ENCODE measurements at regions not wholly inside any gene's neighbourhood (a gene's known extent, or its start where the extent isn't known, plus 50 kb on each side); places are given as distances from the start of the nearest gene placed in this dataset.
A peak's percentile ranks its signal among the peaks of the same experiment; 100 is the strongest.

GRCh38 chr18:74023220-74023619, 124.4 kb downstream of the FBXO15 start:
- Mint-ChIP-seq H3K4me3 (no peak overlapping the region), H3K36me3 (no peaks in the 10 kb centered on the region), H3K27ac (no peak overlapping the region), H3K27me3 (peaks cover 12% of the 10 kb centered on the region in 2 donors), H3K4me1 (no peaks in the 10 kb centered on the region), H3K9me3 (no peaks in the 10 kb centered on the region)
- intact Hi-C loops (cut with micrococcal nuclease) = no loop called here
- ChIA-PET CTCF (ENCODE audit: partially characterized antibody) (no interaction called here), POLR2A (ENCODE audit: partially characterized antibody) (no interaction called here)
- Histone ChIP-seq H3K4me1 (ENCODE audit: insufficient read depth, low read length) (no peaks in the 10 kb centered on the region), H3K9me3 (ENCODE audit: control insufficient read depth in 1 of 2, low read length in 2 of 2) (no peaks in the 10 kb centered on the region), H3K36me3 (ENCODE audit: insufficient read depth, low read length) (no peaks in the 10 kb centered on the region), H3K27ac (ENCODE audit: low read depth, low read length) (no peak overlapping the region), H3K4me3 (ENCODE audit: low read length in 2 of 2) (no peak overlapping the region), H3K27me3 (ENCODE audit: insufficient read depth, low read length) (no peaks in the 10 kb centered on the region)
- DNase-seq = no peak

DNA sequence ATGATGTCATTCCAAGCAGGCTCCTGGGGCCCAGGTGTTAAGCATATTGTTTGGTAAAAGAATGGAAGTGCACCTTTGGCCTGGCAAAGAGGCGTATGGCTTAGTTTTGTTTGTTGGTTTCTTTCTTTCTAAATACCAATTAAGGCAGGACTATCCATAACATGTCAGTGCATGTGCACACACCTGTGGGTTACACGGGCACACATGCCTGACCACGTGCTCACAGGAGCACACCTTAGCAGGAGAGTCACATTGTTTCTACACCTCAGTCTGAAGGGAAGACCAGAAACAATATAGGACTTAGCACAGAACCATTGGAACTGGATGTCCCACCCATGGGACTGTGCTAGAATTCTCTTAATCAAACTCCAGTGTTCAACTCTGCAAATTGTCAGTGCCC, 127.8 kb downstream of the FBXO15 start:
- Histone ChIP-seq H3K4me3 (ENCODE audit: low read length in 2 of 2) (no peak overlapping the region), H3K4me1 (ENCODE audit: insufficient read depth, low read length) (no peaks in the 10 kb centered on the region), H3K36me3 (ENCODE audit: insufficient read depth, low read length) (no peaks in the 10 kb centered on the region), H3K27me3 (ENCODE audit: insufficient read depth, low read length) (no peaks in the 10 kb centered on the region), H3K9me3 (ENCODE audit: control insufficient read depth in 1 of 2, low read length in 2 of 2) (no peaks in the 10 kb centered on the region), H3K27ac (ENCODE audit: low read depth, low read length) (no peak overlapping the region)
- Mint-ChIP-seq H3K27me3 (peaks cover 12 to 13% of the 10 kb centered on the region in 2 donors), H3K9me3 (no peaks in the 10 kb centered on the region), H3K4me1 (no peaks in the 10 kb centered on the region), H3K36me3 (no peaks in the 10 kb centered on the region), H3K4me3 (no peak overlapping the region), H3K27ac (no peak overlapping the region)
- no peak for DNase-seq
- intact Hi-C loops (cut with micrococcal nuclease) = no loop called here
- POLR2A ChIA-PET (ENCODE audit: partially characterized antibody) = no interaction called here
- CTCF ChIA-PET (ENCODE audit: partially characterized antibody) = no interaction called here

DNA sequence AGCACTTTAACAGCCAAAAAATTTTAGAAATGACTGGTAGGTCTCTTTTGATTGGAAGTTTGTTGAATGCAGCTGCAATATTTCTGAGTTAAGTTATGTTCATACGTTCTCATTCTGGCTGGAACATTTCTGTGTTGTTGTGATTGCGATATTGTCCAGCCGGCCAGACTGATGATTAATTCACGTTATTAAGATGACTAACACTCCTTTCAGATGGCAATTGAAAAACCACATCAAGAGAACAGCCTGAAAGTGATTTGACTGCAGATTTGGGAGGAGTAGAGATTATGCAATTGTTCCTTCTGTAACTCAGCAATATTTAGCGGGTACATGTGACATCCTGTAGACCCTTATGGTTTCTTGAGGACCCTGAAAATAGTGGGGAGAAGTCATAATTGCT, 133.7 kb downstream of the FBXO15 start:
- peaks cover 0 to 5% (median 0%) of the 10 kb centered on the region in 8 donors for H3K9me3 Mint-ChIP-seq
- H3K4me1 ChIP-seq (ENCODE audit: insufficient read depth, low read length) = no peaks in the 10 kb centered on the region
- no peaks in the 10 kb centered on the region for H3K27me3 ChIP-seq (ENCODE audit: insufficient read depth, low read length)
- no peak overlapping the region for H3K4me3 ChIP-seq (ENCODE audit: low read length in 2 of 2)
- H3K36me3 Mint-ChIP-seq = no peaks in the 10 kb centered on the region
- H3K27me3 Mint-ChIP-seq = peaks cover 3 to 7% of the 10 kb centered on the region in 2 donors
- H3K4me3 Mint-ChIP-seq = no peak overlapping the region
- no peaks in the 10 kb centered on the region for H3K4me1 Mint-ChIP-seq
- CTCF ChIA-PET (ENCODE audit: partially characterized antibody) = no interaction called here
- H3K27ac ChIP-seq (ENCODE audit: low read depth, low read length) = no peak overlapping the region
- no peaks in the 10 kb centered on the region for H3K36me3 ChIP-seq (ENCODE audit: insufficient read depth, low read length)
- POLR2A ChIA-PET (ENCODE audit: partially characterized antibody) = no interaction called here
- no peak overlapping the region for H3K27ac Mint-ChIP-seq
- H3K9me3 ChIP-seq (ENCODE audit: control insufficient read depth in 1 of 2, low read length in 2 of 2) = no peaks in the 10 kb centered on the region
- DNase-seq = no peak
- intact Hi-C loops (cut with micrococcal nuclease) = no loop called here

DNA sequence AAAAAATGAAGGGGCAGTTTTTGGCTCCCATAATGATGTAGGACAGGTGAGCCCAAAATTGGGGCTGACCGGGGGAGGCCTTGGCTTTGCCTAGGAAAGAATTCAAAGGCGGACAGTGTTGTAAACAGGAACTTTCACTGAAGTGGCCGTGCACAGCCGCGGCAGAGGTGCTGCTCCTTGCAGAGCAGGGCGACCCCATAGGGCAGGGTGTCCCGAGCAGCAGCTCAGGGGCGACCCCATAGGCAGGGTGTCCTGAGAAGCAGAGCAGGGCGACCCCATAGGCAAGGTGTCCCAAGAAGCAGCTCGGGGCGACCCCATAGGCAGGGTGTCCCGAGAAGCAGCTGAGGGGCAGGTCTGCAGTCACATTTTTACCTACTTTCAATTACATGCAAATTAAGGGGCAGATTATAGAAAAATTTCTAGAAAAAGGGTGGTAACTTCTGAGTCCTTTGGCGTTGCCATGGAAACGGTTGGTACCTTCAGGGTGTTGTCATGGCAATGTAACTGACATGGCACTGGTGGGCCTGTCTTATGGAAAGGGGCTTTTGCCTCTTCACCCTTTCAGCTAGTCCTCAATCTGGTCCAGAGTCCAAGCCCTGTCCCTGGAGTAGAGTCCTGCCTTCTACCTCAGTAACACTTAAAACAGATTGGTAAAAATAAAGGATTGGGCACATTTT, 134.5 kb downstream of the FBXO15 start:
- no peak overlapping the region for H3K4me3 ChIP-seq (ENCODE audit: low read length in 2 of 2)
- CTCF ChIA-PET (ENCODE audit: partially characterized antibody) = no interaction called here
- Mint-ChIP-seq H3K4me1 (no peaks in the 10 kb centered on the region), H3K27me3 (peaks cover 4 to 7% of the 10 kb centered on the region in 2 donors), H3K9me3 (peaks cover 0 to 6% (median 0%) of the 10 kb centered on the region in 8 donors), H3K27ac (no peak overlapping the region), H3K4me3 (no peak overlapping the region), H3K36me3 (no peaks in the 10 kb centered on the region)
- peak in 1 of 5 donors; percentile 0 for DNase-seq
- no peaks in the 10 kb centered on the region for H3K9me3 ChIP-seq (ENCODE audit: control insufficient read depth in 1 of 2, low read length in 2 of 2)
- intact Hi-C loops (cut with micrococcal nuclease) = no loop called here
- H3K36me3 ChIP-seq (ENCODE audit: insufficient read depth, low read length) = no peaks in the 10 kb centered on the region
- no peaks in the 10 kb centered on the region for H3K4me1 ChIP-seq (ENCODE audit: insufficient read depth, low read length)
- no peak overlapping the region for H3K27ac ChIP-seq (ENCODE audit: low read depth, low read length)
- POLR2A ChIA-PET (ENCODE audit: partially characterized antibody) = no interaction called here
- no peaks in the 10 kb centered on the region for H3K27me3 ChIP-seq (ENCODE audit: insufficient read depth, low read length)

DNA sequence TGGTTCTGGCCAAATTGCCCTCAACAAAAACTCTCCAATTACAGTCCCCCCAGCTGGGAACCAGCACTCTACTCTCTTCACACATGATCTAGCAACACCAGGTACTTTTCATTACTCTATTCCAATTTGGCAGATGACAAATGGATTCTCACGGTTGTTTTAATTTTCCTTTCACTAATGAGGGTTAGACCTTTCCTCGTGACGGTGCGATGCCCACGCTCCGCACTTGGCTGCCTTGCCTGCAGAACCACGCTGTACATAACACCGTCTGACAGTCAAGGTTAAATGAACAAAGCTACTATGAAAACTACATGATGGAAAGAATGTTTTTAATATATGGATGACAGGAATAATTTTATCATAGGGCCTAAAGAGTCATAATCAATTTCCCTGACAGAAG, 141.5 kb downstream of the FBXO15 start:
- Mint-ChIP-seq H3K4me3 (peak overlapping the region in 1 of 8 donors; percentile 27), H3K36me3 (no peaks in the 10 kb centered on the region), H3K4me1 (no peaks in the 10 kb centered on the region), H3K27me3 (peaks cover 2 to 6% of the 10 kb centered on the region in 2 donors), H3K27ac (no peak overlapping the region), H3K9me3 (peaks cover 0 to 4% (median 0%) of the 10 kb centered on the region in 8 donors)
- Histone ChIP-seq H3K27ac (ENCODE audit: low read depth, low read length) (no peak overlapping the region), H3K36me3 (ENCODE audit: insufficient read depth, low read length) (no peaks in the 10 kb centered on the region), H3K4me1 (ENCODE audit: insufficient read depth, low read length) (no peaks in the 10 kb centered on the region), H3K4me3 (ENCODE audit: low read length in 2 of 2) (no peak overlapping the region), H3K9me3 (ENCODE audit: control insufficient read depth in 1 of 2, low read length in 2 of 2) (no peaks in the 10 kb centered on the region), H3K27me3 (ENCODE audit: insufficient read depth, low read length) (no peaks in the 10 kb centered on the region)
- DNase-seq = no peak
- ChIA-PET CTCF (ENCODE audit: partially characterized antibody) (no interaction called here), POLR2A (ENCODE audit: partially characterized antibody) (no interaction called here)
- intact Hi-C loops (cut with micrococcal nuclease) = no loop called here

DNA sequence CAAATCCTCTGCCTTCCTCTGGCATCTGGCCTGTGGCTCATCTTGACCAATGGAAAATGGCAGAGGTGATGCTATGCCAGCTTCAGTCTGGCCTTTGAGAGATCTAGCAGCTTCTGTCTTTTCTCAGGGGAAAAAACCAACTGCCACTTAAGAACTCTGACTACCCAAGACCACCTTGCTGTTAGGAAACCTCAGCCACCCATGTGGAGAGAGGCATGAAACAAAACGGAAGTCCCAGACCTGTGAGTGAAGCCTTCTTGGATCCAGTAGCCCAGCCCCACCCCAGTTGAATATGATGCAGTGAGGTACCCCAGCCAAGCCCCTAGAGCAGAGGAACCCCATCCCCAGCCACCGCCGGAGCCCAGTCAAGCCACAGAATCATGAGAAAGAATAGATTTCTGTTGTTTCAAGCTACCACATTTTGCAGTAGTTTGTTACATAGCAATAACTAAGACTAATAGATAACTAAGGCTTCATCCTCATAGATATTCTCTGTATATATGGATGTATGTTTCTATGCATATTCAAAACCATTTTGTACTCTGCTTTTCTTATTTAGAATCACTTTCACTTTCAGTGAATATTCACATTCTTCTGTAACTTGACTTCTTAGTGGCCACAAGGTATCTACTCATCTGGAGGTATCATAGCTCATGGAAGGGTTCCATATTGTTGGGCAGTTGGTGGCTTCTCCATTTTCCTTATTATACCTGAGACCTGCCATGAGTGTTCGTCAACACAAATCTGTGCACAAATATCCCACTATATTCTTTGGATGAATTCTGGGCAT, 142.1 kb downstream of the FBXO15 start:
- intact Hi-C loops (cut with micrococcal nuclease) = no loop called here
- peaks cover 0 to 1% (median 0%) of the 10 kb centered on the region in 8 donors for H3K9me3 Mint-ChIP-seq
- no peaks in the 10 kb centered on the region for H3K4me1 Mint-ChIP-seq
- H3K4me3 Mint-ChIP-seq = no peak overlapping the region
- Histone ChIP-seq H3K4me1 (ENCODE audit: insufficient read depth, low read length) (no peaks in the 10 kb centered on the region), H3K27me3 (ENCODE audit: insufficient read depth, low read length) (no peaks in the 10 kb centered on the region), H3K4me3 (ENCODE audit: low read length in 2 of 2) (no peak overlapping the region), H3K9me3 (ENCODE audit: control insufficient read depth in 1 of 2, low read length in 2 of 2) (no peaks in the 10 kb centered on the region), H3K27ac (ENCODE audit: low read depth, low read length) (no peak overlapping the region), H3K36me3 (ENCODE audit: insufficient read depth, low read length) (no peaks in the 10 kb centered on the region)
- H3K36me3 Mint-ChIP-seq = no peaks in the 10 kb centered on the region
- CTCF ChIA-PET (ENCODE audit: partially characterized antibody) = no interaction called here
- no peak overlapping the region for H3K27ac Mint-ChIP-seq
- POLR2A ChIA-PET (ENCODE audit: partially characterized antibody) = no interaction called here
- DNase-seq = no peak
- H3K27me3 Mint-ChIP-seq = peaks cover 2 to 6% of the 10 kb centered on the region in 2 donors

GRCh38 chr18:73992242-73993022, 155.2 kb downstream of the FBXO15 start:
- no peaks in the 10 kb centered on the region for H3K4me1 ChIP-seq (ENCODE audit: insufficient read depth, low read length)
- Mint-ChIP-seq H3K36me3 (peaks cover 0 to 3% of the 10 kb centered on the region in 2 donors), H3K4me3 (no peak overlapping the region), H3K9me3 (peaks cover 1 to 10% (median 6%) of the 10 kb centered on the region in 8 donors), H3K27me3 (peaks cover 0 to 2% of the 10 kb centered on the region in 2 donors), H3K27ac (no peak overlapping the region), H3K4me1 (no peaks in the 10 kb centered on the region)
- no peak overlapping the region for H3K27ac ChIP-seq (ENCODE audit: low read depth, low read length)
- intact Hi-C loops (cut with micrococcal nuclease) = no loop called here
- no peak overlapping the region for H3K4me3 ChIP-seq (ENCODE audit: low read length in 2 of 2)
- no peaks in the 10 kb centered on the region for H3K9me3 ChIP-seq (ENCODE audit: control insufficient read depth in 1 of 2, low read length in 2 of 2)
- no peak for DNase-seq
- ChIA-PET CTCF (ENCODE audit: partially characterized antibody) (no interaction called here), POLR2A (ENCODE audit: partially characterized antibody) (no interaction called here)
- no peaks in the 10 kb centered on the region for H3K27me3 ChIP-seq (ENCODE audit: insufficient read depth, low read length)
- H3K36me3 ChIP-seq (ENCODE audit: insufficient read depth, low read length) = no peaks in the 10 kb centered on the region

All from CD4-positive, alpha-beta memory T cell (primary cell).